Gastrocnemius medialis (tissue), 4 donors: ENCODE measurements at regions not wholly inside any gene's neighbourhood (a gene's known extent, or its start where the extent isn't known, plus 50 kb on each side); places are given as distances from the start of the nearest gene placed in this dataset.

Source experiments
- CTCF ChIP-seq, 5 experiments: fragments of 450-650 bp in 3 of 5; fragments of 200-600 bp in 2 of 5; sonication (generic) in 2 of 5; IDR thresholded peaks in 4 of 5; conservative IDR thresholded peaks in 1 of 5; 1 replicate in 4 of 5; 2 replicates in 1 of 5; pipeline ENCODE4 v1.5.1; 2016 to 2019; ENCODE audit warnings: antibody characterized with exemption in 5 of 5, mild to moderate bottlenecking in 3 of 5, moderate library complexity in 3 of 5
- POLR2A ChIP-seq, 2 donors: fragments of 450-650 bp; IDR thresholded peaks; one replicate each; pipeline ENCODE4 v1.6.1; 2017; ENCODE audit warnings: antibody characterized with exemption in 2 of 2, mild to moderate bottlenecking in 2 of 2, moderate library complexity in 2 of 2

- TF ChIP-seq CTCF (IDR thresholded peaks at IDR 0.05 in 4 of 5, conservative IDR thresholded peaks at IDR 0.05 in 1 of 5): no peak
- TF ChIP-seq POLR2A (IDR thresholded peaks at IDR 0.05): no peak
Measured at GRCh38 chr20:10927011-10927583, 253.3 kb upstream of the JAG1 start.
